Stimulated activated CD8-positive, alpha-beta memory T cell treated with anti-CD3 and anti-CD28 coated beads, Interleukin-7, amount 100 ng/mL, for 24 hours (primary cell): ENCODE measurements at regions not wholly inside any gene's neighbourhood (a gene's known extent, or its start where the extent isn't known, plus 50 kb on each side); places are given as distances from the start of the nearest gene placed in this dataset.

Experiments
- DNase-seq: peaks from one replicate; pipeline ENCODE4 v3.0.0-alpha.2; 2020; ENCODE audit warnings: low read depth

DNA sequence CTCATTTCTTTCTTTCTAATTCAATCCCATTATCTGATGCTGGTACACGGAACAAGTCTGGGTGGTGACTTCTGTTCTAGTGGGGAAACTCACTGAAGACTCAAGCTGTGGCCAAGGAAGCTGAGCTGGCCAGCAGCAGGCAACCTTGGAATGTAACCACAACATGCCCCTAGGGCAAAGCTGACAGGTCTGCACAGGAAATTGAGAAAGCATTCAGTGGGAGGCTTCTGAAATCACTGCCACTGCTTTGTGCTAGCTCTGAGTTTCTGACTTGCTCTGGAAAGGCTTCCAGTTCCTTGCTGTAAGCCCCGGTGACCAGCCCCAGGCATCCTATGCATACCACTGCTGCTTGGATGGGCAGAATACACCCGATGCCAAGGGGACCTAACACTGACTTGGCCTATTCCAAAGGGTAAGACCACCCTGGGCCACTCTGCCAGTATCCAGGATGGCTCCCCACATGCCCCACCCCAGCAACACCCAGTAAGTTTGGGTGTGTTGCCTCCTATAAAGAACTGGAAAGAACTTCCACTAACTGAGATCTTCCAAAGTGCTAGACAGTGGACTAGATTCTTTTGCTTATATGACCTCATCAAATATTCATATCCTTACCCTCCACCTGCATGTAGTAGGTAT lies 84.5 kb upstream of the CDKN3 start:
- no peak for DNase-seq

DNA sequence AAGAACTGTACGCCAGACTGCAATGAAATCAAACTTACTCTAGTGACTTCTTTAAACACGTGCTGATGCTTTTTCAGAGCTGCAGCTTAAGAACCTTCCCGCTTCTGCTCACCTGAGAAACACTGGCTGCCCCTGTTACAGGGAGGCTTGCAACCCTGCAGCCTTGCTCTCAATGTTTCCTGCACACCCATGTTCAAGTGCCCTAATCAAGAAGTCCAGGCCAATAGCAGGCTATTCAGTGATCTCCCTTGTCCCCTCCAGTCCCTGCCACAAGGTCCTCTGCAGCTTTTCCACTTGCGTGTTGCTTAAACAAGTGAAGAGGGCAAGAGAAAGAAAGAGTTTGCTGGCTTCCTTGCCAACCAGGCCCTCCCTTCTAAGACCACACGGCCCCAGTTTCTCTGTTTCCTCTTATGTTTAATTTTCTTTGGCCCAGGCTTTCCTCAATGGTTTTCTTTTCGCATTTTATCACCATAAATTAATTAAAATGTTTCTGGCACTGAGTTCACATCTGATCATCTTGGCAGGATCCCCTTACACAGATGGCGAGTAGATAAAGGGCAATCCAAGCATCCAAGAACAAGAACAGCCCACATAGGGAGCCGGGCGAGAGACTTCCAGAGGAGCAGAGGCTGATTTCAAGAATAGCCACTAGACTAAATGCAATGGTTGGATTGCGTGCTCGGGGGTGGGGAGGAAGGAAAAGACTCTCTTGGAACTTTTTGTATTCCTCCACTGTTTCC lies 82.3 kb upstream of the CDKN3 start:
- no peak for DNase-seq

DNA sequence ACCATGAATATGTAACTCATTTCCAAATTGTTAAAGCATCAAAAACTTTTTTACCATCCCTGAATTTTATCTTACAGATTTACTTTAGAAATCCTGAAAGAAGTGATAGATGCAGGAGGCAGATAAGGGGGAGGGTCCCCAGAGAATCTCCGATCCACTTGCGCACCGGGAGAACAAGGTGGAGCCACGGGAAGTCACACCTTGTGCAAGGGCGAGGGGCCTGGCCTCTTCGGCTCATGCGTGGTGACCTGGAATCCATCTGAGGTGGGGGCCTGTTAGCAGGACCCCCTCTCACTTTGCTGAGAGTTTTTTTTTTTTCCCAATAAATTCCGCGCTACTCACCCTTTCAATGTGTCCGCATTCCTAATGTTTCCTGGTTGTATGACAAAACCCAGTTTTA lies 80.2 kb upstream of the CDKN3 start:
- DNase-seq, result no peak

DNA sequence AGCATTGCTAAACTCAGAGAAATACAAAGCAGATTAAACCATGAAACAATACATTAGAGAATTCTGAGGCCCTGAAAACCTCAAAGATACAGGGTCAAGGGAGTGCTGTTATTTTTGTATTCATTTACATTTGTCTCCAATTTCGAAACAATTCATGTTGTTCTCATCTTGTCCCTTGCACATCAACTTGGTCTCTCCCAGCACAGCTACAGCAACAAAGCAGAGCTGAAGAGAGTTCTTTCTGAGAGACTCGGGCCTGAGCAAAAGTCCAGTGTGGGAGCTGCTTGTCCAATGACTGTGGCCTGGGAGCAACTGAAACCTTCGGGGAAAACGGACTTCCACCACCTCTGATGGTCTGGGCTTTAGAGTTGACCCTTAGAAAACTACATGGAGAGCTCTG lies 79.4 kb upstream of the CDKN3 start:
- DNase-seq, result no peak

GRCh38 chr14:54322246-54322645 lies 74.6 kb upstream of the CDKN3 start:
- DNase-seq, result no peak

- no peak for DNase-seq
Observed at GRCh38 chr14:54322701-54323337, 74.0 kb upstream of the CDKN3 start.

GRCh38 chr14:54325766-54326165 lies 71.0 kb upstream of the CDKN3 start:
- no peak for DNase-seq

DNA sequence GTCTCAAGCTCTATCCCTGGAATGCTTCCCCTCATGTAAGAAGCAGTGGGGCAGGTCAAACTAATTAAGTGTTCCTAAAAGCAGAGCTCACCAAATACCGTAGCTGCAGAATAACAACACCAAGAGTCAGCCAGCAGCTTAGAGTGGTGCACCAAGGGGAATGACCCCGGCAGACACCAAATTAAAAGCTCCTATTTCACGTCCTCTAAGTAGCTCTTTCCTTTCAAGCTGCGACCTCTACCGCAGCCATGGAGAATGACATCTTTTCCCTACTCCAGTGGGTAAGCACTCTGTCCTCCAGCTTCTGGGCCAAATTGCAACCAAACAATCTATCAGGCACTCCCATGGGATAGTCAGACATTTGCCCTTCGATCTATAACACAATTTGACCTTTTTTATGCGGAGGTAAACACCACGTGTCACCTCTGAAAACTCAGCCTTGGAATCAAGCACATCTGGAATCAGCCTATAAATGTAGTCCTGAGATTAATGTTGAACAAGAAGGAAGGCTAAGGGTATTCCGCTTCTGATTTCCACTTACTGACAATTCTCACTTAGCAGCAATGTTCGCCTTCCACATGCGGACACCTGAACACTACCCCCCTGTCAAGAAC lies 67.6 kb upstream of the CDKN3 start:
- no peak for DNase-seq

DNA sequence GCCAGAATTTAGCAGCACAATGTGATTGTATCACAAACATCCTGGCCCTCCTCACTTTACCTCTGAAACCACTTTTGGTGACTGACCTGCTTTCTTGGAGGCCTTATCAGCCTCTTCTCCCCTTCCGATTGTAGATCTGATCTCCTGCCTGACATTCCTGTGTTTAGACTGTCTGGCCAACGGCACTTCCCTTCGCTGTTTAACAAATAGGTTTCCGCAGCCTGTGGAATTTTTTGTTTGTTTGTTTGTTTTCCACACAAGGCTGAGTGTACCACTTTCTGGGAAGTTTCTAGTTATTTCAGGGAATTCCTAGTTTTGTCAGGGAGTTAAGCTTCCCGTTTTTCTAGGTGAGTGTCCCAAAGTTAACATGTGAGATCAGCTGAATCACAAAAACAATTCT lies 65.9 kb upstream of the CDKN3 start:
- DNase-seq, result no peak

- no peak for DNase-seq
Observed at GRCh38 chr14:54331516-54331915, 65.3 kb upstream of the CDKN3 start.

DNA sequence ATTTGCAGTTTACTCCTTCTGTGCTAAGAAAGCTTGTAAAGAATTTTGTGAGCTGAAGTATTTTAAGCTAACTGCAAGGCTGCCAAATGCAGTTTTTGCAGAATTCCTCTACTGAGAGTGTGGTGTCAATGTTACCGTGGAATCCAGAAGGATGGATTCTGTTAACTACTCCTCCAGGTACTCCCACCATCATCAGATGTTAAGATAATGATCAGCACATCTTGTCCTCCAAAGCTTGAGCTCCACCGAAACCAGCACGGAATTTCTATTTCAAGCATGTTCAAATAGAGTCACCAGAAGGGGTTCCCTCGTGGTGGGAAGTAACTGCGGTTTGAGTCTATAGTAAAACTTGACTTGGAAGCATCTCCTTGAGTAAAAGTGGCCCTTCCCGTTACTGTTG lies 64.3 kb upstream of the CDKN3 start:
- DNase-seq, result no peak

DNA sequence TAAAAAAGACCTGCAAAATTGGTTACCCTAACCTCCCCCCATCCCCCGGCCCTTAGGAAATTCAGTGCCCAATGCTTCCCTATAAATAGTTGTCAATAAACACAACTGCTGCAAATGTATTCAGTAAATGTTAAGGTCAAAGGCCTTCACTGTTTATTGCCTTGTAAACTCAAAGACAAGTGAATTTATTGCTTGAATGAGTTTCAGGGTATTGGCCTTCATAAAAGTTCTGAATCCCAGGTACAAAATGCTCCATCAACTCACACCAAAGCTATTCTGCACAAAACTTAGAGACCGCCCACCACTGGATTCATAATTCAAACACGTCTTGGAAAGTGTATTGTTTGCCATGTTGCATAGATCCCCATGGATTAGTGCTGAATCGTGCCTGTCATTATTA lies 63.3 kb upstream of the CDKN3 start:
- DNase-seq, result no peak

- no peak for DNase-seq
Observed at GRCh38 chr14:54335569-54336155, 61.1 kb upstream of the CDKN3 start.

- no peak for DNase-seq
Observed at GRCh38 chr14:54337314-54337713, 59.5 kb upstream of the CDKN3 start.

GRCh38 chr14:54338696-54339317 lies 58.0 kb upstream of the CDKN3 start:
- DNase-seq, result no peak

GRCh38 chr14:54339771-54340170 lies 57.0 kb upstream of the CDKN3 start:
- no peak for DNase-seq

- DNase-seq, result no peak
Observed at GRCh38 chr14:54342806-54343205, 54.0 kb upstream of the CDKN3 start.

DNA sequence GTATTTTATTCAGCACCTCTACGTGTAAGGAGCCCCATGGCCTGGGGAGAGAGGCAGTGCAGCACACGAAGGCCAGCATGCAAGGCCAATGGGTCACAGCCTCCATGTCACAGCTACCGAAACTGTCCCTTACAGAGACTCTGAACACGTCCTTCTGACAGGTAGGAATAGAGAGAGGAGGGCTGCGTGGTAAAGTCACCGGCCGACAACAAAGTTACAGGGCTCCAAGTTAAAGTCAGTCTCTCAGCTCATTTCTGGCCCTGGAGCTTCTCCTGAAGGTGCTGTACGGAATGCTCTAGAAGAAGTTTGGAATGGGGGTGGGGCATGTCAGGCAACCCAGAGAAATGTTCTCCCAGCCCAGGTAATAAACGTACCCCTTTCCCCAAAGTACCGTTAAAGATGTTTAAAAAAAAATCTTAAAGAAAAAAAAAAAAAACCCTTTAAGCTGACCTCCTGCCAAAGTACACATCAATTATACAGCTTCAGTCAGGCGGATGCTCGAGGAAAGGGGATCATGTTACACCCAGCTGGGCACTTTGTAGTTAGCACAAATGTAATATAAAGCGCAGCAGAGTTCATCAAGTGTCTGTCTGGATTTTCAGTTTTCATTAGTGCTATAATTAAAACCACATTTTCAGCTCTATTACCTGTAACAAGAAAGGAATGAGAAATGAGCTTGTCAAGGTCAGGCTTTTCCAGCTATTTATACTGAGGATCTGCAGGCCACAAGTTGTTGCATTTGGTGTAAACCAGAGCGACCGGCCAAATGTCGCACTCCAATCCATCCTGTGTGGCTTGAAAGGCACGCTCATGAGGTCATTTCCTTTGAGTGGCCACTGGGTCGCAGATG lies 53.3 kb upstream of the CDKN3 start:
- no peak for DNase-seq

DNA sequence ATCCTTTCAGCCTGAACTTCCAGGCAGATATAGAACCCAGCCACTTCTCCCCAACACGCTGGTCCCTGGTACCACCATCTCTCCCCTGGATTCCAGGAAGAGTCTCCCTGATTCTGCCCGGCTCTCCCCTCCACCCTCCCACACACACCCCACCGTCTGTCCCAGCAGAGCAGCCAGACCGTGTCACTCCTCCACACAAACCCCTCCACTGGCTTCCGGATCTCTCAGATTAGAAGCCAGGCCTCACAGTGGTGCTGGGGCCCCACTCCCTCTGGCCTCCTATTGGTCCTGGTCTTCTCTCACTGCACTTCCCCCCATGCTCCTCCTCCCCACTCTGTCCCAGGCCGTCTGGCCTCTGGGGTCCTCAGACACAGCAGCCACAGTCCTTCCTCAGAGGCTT lies 52.4 kb upstream of the CDKN3 start:
- no peak for DNase-seq

DNA sequence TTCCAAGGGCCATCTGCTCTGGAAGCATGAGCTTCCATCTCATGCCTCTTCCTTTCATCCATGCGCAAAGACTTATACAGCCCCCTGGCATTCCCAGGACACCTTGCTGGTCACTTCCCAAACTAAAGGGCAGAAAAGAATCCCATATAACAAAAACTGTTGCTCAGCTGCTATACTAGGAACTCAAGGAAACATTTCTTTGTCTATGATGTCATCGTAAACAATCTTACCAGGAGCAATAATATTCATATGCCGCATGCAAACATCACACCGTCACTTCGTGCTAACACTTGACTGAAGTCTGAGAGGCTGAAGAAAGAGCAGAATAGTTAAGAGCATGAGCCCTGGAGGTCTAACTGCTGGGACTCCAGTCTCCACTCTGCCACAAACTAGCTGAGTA lies 50.5 kb upstream of the CDKN3 start:
- DNase-seq, result no peak
